Activated T-cell treated with anti-CD3 and anti-CD28 coated beads, Interleukin-2, amount 50 U/mL, for 48 hours (primary cell): ENCODE measurements at regions not wholly inside any gene's neighbourhood (a gene's known extent, or its start where the extent isn't known, plus 50 kb on each side); places are given as distances from the start of the nearest gene placed in this dataset.

Experiments
- DNase-seq, 2 experiments: peaks; one replicate each; pipeline ENCODE4 v3.0.0-alpha.2; 2020

- no peak for DNase-seq
These were observed 203.9 kb upstream of the GPR26 start for GRCh38 chr10:123462246-123462645.

DNA sequence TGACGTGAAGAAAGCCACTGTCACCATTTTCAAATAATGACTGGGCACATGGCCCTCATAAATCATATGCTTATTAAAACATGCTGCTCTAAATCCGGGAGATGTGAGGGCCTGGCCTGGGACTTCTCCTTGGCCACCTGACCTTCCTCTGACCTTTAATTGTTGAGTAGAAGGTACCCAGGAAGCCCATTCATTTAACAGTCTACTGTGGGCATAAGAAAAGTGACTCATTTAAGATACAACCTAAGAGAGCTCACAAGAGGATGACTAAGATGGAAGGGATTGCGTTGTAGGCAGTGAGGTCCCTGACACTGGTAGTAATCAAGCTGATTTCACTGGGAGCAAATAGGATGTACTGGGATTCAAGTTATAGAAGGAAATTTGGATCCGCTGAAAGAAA lies 203.4 kb upstream of the GPR26 start:
- DNase-seq: no peak

- no peak for DNase-seq
These were observed 203.0 kb upstream of the GPR26 start for GRCh38 chr10:123463181-123463580.

- no peak for DNase-seq
These were observed 202.5 kb upstream of the GPR26 start for GRCh38 chr10:123463698-123464097.

DNA sequence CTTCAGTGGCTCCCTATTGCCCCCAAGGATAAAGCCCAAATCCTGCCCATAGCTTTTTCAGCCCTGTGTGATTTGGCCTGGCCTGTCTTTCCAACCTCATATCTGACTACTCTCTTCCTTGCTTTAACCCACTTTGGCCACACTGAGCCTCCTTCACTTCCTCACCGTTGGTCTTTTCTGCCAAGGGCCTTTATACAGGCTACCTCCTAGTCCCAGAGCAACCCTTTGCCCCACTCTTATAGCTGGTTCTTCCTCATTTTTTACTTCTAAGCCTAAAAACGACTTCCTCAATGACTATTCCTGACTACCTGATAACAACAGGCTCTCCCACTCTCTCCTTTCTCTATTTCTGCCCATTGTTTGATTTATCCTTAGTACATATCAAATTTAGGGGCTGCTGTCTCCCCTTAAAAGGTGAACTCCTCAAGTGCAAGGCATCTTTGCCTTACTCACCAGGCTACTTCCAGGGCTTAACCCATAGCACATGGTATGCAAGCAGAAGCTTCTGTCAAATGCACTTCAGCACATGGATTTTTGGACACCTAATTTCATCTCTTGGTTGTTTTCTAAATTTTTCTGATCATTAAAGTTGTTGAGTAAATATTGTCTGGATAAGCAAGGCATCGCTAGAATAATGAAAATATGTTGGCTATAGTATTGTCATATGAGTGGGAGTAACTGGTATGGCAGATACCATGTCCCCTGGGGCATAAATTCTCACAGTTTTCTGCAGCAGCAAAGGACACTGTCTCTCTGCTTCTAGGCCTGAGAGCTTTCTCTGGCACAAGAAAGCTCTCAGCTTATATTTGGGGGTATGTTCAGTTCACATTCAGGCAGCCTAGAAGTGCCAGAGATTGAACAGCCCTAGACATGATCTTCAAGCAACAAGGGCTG lies 201.5 kb upstream of the GPR26 start:
- no peak for DNase-seq

GRCh38 chr10:123470336-123470921 lies 195.7 kb upstream of the GPR26 start:
- DNase-seq: no peak

- DNase-seq: no peak
These were observed 194.3 kb upstream of the GPR26 start for GRCh38 chr10:123471811-123472210.

DNA sequence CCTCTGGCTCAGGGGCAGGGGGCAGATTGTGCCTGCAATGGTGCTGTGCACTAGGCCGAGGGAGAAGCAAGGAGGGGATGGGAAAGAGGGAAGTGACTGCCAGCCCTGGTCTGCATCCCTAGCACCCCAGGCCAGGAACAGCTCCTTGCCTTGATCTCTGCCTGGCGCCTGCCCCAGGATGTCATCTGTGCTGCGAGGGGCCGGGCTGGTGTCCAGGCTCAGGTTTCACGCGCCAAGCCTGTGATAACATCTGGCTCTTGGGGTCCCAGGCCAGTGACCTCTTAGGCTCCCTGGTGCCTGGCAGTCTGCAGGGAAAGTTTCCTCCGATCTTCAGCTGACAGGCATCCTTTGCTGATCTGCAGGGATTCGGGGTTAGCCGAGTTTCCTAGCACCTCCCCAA lies 193.5 kb upstream of the GPR26 start:
- DNase-seq: no peak

GRCh38 chr10:123474700-123475099 lies 191.5 kb upstream of the GPR26 start:
- no peak for DNase-seq

- no peak for DNase-seq
These were observed 190.7 kb upstream of the GPR26 start for GRCh38 chr10:123475466-123475865.

- DNase-seq: no peak
These were observed 188.0 kb upstream of the GPR26 start for GRCh38 chr10:123478116-123478515.

DNA sequence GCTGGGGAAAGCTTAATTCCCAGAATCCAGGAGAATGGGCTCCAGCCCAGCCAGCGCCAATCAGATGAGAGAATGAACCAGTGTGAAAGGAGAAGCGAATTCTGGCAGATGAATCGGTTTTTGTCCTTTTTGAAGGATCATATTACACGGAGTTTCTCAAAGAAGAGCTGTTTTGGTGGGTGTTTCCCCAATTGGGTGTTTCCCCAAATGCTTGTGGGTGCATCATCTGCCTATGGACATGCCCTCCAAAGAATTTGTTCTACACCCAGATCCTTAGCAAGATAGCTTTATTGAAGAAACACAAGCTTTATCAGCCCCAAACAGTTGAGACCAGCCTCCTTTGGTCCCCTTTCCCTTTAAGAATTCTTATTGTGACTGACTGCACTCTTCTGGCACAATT lies 186.5 kb upstream of the GPR26 start:
- no peak for DNase-seq

DNA sequence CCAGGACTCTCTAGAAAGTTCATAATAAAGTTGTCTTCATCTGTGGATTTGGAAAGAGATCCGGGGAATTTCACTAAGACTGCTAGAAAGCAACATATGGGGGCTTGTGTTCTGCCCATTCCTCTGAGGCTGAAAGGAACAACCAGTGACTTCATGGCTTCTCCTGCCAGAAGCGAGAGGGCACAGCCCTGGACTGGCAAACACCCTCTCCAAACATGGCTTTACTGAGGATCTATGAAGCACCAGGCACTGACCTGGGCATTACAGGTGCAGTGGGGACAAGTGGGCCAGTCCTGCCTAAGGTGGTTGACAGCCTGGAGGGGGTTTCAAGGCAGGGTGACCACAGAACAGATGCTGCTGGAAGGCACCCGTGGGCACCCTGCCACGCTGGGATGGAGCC lies 185.8 kb upstream of the GPR26 start:
- no peak for DNase-seq

DNA sequence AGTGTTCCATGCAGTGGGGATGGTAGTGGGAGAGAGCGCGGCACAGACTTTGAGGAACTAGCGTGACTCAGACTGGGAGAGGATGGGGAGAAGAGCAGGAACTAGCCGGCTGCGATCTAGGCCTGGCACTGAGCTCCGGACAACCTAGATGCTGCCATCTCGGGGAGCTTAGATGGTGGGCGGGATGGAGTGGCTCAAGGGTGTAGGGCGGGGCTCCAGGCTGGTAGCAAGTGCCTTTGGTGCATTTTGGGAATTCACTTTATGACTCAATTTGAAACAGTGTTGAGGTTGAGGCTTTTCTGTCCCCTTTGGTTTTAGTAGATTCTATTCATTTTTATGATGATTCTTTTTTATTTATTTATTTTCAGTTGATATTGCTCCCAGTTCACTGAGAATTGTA lies 185.3 kb upstream of the GPR26 start:
- DNase-seq: no peak

DNA sequence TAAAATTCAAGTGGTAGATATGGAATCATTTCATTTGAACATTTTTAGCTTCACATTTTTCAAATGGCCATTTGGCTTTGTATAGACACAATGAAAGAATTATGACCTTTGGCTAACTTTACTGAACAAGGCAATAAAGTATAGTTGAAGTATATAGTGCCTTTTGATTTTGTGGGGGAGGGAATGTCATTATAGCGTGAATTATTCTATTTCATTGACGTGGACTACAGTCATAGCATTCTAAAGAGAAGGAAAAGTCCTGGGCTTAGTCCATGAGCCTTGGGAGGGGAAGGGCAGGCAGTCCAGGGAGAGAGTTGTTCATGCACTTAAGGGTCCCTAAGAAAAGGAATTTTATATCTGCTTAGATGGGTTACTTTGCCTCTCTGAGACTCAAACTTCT lies 181.4 kb upstream of the GPR26 start:
- DNase-seq: no peak

GRCh38 chr10:123485341-123485960 lies 180.7 kb upstream of the GPR26 start:
- DNase-seq: no peak

DNA sequence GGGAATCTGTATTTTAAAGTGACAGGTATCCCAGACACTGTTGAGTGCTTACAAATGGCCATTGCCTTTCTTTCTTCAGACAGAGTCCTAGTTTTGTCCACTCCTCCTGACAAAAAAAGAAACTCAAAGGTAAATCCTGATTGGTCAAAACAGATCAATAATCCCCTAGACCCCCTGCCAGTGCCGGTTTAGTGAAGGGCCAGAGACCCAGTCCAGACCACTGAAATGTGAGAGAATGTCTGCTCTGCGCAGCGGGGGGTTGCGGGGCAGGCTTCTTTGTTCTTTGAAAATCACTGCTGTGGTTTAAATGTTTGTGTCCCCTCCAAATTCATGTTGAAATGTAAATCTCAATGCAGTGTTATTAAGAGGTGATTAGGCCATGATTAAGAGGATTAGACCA lies 177.7 kb upstream of the GPR26 start:
- DNase-seq: no peak

DNA sequence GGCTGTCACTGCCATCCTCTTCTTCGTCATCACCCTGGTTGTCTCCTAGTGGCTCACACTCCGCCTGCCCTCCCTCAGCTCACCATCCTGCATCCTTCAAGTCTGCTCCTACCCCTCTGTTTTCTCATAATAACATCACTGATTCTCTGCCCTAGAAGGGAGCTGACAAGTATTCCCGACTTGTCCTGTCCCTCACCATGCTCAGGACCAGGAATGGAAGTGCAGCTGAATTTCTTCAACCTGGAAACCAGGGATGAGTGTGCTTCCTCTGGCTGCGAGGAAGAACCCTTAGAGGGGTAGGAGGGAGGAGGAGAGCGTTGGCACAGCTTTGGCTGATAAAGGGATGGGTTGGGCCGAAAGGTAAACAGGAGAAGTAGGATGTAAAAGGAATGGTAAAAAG lies 174.8 kb upstream of the GPR26 start:
- DNase-seq: no peak

DNA sequence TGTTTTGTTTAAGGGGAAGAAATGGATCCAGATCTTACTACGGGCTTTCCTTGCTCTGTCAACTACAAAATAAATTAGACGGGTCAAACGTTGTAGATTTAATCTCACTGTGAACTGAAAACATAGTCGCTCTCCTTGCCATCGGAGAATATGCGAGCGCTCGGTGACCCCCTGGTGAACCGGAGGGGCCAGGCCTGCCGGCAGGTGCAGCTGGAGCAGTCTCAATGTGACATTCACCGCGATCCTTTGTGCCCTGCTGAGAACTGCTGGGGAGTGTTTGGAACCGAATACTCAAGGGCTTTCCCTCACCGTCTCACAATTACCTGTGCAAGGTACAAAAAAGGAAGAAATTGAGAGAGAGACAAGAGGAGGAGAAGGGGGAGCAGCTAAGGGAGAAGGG lies 174.1 kb upstream of the GPR26 start:
- no peak for DNase-seq

GRCh38 chr10:123494301-123494808 lies 171.8 kb upstream of the GPR26 start:
- no peak for DNase-seq

DNA sequence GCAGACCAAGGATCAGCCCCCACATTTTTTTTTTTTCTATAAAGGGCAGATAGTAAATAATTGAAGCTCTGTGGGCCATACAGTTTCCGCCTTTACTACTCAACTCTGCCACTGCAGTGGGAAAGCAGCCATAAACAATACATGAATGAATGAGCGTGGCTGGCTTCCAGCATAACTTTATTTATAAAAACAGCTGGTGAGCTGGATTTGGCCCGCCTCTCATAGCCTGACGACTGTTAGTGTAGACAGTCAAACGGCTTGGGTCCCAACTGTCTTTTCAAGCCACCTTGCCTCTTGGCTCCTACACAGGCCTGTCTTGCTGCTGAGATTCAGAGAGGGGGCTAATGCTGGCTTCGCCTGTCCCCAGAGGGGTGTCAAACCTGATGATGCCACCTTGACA lies 169.8 kb upstream of the GPR26 start:
- DNase-seq: no peak

DNA sequence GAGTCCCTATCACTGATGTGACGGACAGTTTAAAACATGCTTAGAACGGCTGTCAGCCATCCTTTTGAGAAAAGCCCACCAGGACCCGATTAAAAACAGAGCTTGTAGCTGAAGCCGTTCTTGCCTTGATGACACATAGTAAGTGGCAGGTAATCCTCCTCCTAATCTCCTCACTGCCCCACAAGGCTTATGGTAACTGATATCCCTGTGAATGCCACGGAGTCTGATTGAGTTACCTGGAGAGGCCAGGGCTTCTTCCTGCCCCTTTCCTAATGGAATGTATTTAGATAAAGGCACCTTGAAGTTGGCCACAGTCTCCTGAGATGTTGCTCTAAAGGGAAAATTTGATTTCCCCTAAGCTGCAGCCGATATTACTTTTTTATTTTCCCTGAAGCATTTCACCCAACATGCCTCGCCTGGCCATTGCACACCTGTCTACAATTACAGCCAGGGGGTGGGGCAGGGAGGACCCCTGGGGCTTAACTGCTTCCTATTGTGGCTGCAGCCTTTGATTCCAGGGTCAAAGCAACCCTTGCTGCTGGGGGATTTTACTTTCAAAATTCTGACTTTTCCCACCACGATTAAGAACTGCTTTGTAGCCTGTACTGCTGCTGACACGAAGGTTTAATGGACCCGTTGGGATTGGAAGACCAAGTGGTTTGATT lies 169.0 kb upstream of the GPR26 start:
- DNase-seq: no peak

DNA sequence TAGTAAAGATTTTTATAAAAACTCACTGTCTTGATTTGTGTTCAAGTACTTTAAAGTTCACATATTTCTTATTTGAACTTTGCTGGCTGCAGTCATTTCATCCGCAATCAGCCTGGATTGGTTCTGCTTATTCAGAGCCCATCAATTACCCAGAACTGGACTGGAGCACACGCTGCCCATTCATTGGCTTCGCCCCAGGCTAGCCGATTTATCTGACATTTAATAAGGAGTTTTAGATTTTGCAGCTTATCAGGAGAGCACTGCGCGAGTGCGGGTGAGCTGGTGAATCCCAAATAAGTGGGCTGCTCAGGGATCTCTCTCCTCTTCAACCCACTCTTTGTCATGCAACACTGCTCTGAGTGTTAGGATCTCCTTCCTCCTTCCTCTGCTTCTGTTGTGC lies 166.0 kb upstream of the GPR26 start:
- no peak for DNase-seq

DNA sequence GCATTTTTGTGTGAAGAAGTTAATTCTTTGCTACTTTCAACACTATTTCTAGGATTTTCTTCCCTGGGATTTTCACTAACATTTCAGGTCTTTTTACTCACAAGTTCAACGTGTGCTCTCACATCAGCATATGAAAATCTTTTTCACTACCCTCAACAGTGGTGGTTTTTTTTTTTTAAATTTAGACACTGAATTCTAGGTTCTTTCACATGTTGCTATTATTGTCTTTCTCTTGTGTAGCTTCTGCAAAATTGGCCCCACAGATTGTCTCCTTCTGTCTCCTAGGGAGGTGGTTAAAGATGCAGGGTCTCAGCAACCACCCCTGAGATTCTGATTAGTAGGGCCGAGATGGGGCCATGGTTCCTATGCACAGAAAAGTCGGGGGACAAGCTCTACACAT lies 165.0 kb upstream of the GPR26 start:
- DNase-seq: no peak
